Loucy (cell line): ENCODE measurements at regions not wholly inside any gene's neighbourhood (a gene's known extent, or its start where the extent isn't known, plus 50 kb on each side); places are given as distances from the start of the nearest gene placed in this dataset.

Experiments
- EZH2phosphoT487 ChIP-seq: fragments of 200-600 bp; IDR thresholded peaks from 2 replicates; pipeline ENCODE4 v1.6.1; 2018; ENCODE audit warnings: antibody characterized with exemption, mild to moderate bottlenecking, moderate library complexity, borderline replicate concordance
- TF ChIP-seq, protein P1 (sequence below): fragments of 200-600 bp; sonication (generic); conservative IDR thresholded peaks from 2 replicates; pipeline ENCODE4 v1.5.1; 2014; ENCODE audit warnings: mild to moderate bottlenecking, antibody characterized with exemption, low read length

DNA sequence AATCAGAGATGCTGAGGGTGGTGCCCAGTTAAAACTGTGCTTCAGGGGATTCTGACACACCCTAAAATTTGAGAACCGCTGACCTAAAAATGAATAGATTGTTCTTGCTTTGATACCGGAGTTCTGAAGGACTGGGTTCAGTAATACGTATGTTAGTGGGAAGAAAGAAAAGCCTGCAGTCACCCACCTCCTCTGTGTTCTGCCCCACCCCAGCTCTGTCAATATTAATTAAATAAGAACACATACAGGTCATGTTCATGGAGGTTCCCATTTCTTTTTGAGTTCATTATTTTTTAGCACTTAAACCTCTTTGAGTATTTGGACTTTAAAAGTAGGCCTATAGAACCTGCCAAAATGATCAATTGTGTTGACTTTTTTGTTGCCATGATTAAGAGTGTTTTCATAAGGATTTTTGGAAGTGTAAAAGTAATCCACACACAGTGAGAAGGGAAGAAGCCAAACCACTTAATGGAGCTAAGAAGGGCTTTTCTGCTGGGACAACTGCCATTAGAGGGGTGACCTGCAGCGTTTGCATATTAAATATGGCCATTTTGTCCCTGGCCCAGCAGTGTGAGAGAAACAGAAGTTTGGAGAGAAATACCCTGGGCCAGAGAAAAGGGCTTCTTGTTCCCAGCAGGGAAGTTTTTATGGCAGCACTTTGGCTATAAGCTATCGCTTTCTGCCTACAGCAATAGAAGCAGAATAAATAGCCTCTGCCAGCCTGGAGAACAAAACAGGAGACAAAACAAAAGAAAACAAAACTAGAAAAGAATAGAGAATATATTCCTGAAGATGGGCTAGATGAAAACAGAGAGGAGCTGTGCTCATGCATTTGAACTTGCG, 80.7 kb upstream of the RNF152 start:
- TF ChIP-seq EZH2phosphoT487 = no peak
- TF ChIP-seq, protein P1, sequence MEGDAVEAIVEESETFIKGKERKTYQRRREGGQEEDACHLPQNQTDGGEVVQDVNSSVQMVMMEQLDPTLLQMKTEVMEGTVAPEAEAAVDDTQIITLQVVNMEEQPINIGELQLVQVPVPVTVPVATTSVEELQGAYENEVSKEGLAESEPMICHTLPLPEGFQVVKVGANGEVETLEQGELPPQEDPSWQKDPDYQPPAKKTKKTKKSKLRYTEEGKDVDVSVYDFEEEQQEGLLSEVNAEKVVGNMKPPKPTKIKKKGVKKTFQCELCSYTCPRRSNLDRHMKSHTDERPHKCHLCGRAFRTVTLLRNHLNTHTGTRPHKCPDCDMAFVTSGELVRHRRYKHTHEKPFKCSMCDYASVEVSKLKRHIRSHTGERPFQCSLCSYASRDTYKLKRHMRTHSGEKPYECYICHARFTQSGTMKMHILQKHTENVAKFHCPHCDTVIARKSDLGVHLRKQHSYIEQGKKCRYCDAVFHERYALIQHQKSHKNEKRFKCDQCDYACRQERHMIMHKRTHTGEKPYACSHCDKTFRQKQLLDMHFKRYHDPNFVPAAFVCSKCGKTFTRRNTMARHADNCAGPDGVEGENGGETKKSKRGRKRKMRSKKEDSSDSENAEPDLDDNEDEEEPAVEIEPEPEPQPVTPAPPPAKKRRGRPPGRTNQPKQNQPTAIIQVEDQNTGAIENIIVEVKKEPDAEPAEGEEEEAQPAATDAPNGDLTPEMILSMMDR = no peak
